ENCODE measurements at regions not wholly inside any gene's neighbourhood (a gene's known extent, or its start where the extent isn't known, plus 50 kb on each side); places are given as distances from the start of the nearest gene placed in this dataset.

DNA sequence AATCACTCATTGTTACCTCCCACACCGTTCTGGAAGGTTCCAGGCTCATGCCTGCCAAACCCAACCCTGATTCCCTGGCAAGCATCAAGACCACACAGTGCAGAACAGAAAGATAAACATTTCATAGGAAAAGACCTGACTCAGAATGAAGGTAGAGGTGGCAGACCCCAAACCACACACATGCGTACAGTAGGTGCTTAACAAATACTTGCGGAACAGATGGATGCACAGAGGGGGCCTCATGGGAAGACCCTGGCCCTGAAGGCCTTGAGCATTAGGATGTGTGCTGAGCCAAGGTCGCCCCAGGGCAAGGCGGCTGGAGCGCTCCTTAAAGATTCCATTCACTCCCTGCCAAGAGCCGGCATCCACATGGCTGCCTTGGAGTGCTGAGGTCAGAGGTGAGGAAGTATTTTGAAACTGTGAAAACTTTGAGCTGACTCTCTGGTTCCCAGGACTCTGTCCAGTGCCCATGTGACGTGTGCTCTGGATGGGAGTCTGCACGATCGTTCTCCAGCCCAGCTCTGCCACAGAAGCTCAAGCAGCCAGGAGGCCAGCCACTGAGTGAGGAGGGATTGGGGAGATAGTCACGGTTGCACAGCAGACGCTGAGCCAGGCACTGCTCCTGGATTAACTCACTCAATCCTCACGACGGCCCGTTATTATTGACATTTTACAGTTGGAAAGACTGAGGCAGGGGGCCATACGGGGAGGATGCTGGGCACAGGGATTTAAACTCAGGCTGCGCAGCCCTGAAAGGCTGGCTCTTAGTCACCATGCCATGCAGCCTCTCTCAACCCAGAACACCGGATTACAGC lies 65.5 kb upstream of the AFDN start (continued):
- TF ChIP-seq, protein P1, sequence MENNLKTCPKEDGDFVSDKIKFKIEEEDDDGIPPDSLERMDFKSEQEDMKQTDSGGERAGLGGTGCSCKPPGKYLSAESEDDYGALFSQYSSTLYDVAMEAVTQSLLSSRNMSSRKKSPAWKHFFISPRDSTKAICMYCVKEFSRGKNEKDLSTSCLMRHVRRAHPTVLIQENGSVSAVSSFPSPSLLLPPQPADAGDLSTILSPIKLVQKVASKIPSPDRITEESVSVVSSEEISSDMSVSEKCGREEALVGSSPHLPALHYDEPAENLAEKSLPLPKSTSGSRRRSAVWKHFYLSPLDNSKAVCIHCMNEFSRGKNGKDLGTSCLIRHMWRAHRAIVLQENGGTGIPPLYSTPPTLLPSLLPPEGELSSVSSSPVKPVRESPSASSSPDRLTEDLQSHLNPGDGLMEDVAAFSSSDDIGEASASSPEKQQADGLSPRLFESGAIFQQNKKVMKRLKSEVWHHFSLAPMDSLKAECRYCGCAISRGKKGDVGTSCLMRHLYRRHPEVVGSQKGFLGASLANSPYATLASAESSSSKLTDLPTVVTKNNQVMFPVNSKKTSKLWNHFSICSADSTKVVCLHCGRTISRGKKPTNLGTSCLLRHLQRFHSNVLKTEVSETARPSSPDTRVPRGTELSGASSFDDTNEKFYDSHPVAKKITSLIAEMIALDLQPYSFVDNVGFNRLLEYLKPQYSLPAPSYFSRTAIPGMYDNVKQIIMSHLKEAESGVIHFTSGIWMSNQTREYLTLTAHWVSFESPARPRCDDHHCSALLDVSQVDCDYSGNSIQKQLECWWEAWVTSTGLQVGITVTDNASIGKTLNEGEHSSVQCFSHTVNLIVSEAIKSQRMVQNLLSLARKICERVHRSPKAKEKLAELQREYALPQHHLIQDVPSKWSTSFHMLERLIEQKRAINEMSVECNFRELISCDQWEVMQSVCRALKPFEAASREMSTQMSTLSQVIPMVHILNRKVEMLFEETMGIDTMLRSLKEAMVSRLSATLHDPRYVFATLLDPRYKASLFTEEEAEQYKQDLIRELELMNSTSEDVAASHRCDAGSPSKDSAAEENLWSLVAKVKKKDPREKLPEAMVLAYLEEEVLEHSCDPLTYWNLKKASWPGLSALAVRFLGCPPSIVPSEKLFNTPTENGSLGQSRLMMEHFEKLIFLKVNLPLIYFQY (CRISPR knock-in tag; IDR thresholded peaks at IDR 0.05; ENCODE audit: borderline replicate concordance), result no peak
- TF ChIP-seq IRF2 (CRISPR knock-in tag; IDR thresholded peaks at IDR 0.05), result peak; percentile 82
- TF ChIP-seq, protein P2, sequence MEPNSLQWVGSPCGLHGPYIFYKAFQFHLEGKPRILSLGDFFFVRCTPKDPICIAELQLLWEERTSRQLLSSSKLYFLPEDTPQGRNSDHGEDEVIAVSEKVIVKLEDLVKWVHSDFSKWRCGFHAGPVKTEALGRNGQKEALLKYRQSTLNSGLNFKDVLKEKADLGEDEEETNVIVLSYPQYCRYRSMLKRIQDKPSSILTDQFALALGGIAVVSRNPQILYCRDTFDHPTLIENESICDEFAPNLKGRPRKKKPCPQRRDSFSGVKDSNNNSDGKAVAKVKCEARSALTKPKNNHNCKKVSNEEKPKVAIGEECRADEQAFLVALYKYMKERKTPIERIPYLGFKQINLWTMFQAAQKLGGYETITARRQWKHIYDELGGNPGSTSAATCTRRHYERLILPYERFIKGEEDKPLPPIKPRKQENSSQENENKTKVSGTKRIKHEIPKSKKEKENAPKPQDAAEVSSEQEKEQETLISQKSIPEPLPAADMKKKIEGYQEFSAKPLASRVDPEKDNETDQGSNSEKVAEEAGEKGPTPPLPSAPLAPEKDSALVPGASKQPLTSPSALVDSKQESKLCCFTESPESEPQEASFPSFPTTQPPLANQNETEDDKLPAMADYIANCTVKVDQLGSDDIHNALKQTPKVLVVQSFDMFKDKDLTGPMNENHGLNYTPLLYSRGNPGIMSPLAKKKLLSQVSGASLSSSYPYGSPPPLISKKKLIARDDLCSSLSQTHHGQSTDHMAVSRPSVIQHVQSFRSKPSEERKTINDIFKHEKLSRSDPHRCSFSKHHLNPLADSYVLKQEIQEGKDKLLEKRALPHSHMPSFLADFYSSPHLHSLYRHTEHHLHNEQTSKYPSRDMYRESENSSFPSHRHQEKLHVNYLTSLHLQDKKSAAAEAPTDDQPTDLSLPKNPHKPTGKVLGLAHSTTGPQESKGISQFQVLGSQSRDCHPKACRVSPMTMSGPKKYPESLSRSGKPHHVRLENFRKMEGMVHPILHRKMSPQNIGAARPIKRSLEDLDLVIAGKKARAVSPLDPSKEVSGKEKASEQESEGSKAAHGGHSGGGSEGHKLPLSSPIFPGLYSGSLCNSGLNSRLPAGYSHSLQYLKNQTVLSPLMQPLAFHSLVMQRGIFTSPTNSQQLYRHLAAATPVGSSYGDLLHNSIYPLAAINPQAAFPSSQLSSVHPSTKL (CRISPR knock-in tag; IDR thresholded peaks at IDR 0.05), result peak; percentile 86
- TF ChIP-seq, protein P3, sequence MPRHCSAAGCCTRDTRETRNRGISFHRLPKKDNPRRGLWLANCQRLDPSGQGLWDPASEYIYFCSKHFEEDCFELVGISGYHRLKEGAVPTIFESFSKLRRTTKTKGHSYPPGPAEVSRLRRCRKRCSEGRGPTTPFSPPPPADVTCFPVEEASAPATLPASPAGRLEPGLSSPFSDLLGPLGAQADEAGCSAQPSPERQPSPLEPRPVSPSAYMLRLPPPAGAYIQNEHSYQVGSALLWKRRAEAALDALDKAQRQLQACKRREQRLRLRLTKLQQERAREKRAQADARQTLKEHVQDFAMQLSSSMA (CRISPR knock-in tag; IDR thresholded peaks at IDR 0.05), result no peak
- TF ChIP-seq ETV5 (CRISPR knock-in tag; IDR thresholded peaks at IDR 0.05; ENCODE audit: borderline replicate concordance), result peak; percentile 52; the same call in 1 of the 2 replicates
- TF ChIP-seq, protein P4, sequence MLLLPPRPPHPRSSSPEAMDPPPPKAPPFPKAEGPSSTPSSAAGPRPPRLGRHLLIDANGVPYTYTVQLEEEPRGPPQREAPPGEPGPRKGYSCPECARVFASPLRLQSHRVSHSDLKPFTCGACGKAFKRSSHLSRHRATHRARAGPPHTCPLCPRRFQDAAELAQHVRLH (CRISPR knock-in tag; IDR thresholded peaks at IDR 0.05; ENCODE audit: borderline replicate concordance, low read depth), result no peak
- TF ChIP-seq, protein P5, sequence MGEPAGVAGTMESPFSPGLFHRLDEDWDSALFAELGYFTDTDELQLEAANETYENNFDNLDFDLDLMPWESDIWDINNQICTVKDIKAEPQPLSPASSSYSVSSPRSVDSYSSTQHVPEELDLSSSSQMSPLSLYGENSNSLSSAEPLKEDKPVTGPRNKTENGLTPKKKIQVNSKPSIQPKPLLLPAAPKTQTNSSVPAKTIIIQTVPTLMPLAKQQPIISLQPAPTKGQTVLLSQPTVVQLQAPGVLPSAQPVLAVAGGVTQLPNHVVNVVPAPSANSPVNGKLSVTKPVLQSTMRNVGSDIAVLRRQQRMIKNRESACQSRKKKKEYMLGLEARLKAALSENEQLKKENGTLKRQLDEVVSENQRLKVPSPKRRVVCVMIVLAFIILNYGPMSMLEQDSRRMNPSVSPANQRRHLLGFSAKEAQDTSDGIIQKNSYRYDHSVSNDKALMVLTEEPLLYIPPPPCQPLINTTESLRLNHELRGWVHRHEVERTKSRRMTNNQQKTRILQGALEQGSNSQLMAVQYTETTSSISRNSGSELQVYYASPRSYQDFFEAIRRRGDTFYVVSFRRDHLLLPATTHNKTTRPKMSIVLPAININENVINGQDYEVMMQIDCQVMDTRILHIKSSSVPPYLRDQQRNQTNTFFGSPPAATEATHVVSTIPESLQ (CRISPR knock-in tag; conservative IDR thresholded peaks at IDR 0.05), result no peak
- no peak for TF ChIP-seq ZNF10 (CRISPR knock-in tag; IDR thresholded peaks at IDR 0.05; ENCODE audit: borderline replicate concordance, low read depth)
- TF ChIP-seq, protein P6, sequence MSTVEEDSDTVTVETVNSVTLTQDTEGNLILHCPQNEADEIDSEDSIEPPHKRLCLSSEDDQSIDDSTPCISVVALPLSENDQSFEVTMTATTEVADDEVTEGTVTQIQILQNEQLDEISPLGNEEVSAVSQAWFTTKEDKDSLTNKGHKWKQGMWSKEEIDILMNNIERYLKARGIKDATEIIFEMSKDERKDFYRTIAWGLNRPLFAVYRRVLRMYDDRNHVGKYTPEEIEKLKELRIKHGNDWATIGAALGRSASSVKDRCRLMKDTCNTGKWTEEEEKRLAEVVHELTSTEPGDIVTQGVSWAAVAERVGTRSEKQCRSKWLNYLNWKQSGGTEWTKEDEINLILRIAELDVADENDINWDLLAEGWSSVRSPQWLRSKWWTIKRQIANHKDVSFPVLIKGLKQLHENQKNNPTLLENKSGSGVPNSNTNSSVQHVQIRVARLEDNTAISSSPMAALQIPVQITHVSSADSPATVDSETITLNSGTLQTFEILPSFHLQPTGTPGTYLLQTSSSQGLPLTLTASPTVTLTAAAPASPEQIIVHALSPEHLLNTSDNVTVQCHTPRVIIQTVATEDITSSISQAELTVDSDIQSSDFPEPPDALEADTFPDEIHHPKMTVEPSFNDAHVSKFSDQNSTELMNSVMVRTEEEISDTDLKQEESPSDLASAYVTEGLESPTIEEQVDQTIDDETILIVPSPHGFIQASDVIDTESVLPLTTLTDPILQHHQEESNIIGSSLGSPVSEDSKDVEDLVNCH (CRISPR knock-in tag; IDR thresholded peaks at IDR 0.05), result no peak
- TF ChIP-seq, protein P7, sequence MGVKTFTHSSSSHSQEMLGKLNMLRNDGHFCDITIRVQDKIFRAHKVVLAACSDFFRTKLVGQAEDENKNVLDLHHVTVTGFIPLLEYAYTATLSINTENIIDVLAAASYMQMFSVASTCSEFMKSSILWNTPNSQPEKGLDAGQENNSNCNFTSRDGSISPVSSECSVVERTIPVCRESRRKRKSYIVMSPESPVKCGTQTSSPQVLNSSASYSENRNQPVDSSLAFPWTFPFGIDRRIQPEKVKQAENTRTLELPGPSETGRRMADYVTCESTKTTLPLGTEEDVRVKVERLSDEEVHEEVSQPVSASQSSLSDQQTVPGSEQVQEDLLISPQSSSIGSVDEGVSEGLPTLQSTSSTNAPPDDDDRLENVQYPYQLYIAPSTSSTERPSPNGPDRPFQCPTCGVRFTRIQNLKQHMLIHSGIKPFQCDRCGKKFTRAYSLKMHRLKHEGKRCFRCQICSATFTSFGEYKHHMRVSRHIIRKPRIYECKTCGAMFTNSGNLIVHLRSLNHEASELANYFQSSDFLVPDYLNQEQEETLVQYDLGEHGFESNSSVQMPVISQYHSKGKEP (CRISPR knock-in tag; IDR thresholded peaks at IDR 0.05), result no peak
- TF ChIP-seq ZNF264 (CRISPR knock-in tag; IDR thresholded peaks at IDR 0.05), result no peak
